ENCODE measurements at regions not wholly inside any gene's neighbourhood (a gene's known extent, or its start where the extent isn't known, plus 50 kb on each side); places are given as distances from the start of the nearest gene placed in this dataset.

GRCh38 chr2:215511454-215512346, 75.8 kb upstream of the FN1 start:
- POLR2A ChIA-PET, result no interaction called here
- Histone ChIP-seq H3K4me1 (ENCODE audit: control insufficient read depth, insufficient read depth, low read length) (no peaks in the 10 kb centered on the region), H3K9me3 (ENCODE audit: control insufficient read depth, insufficient read depth, low read depth, low read length) (no peaks in the 10 kb centered on the region), H3K36me3 (ENCODE audit: control insufficient read depth, insufficient read depth, low read length) (no peaks in the 10 kb centered on the region), H3K27ac (ENCODE audit: low read length) (no peak overlapping the region), H3K4me3 (ENCODE audit: low read depth in 2 of 2, low read length in 2 of 2) (no peak overlapping the region), H3K27me3 (ENCODE audit: control insufficient read depth, insufficient read depth, low read length) (no peaks in the 10 kb centered on the region; the same call in 1 of the 2 replicates)
- BruUV-seq (replicated peaks), result no TSS peak
- DNase-seq (ENCODE audit: low read depth, low spot score), result no peak
- in situ Hi-C loops (cut with HindIII; ENCODE audit: low pct_unique_long_range_greater_than_20kb, low sequenced_read_pairs), result no loop called here
- CTCF ChIA-PET, result no interaction called here
- ATAC-seq, result no peak
- no peak for TF ChIP-seq POLR2AphosphoS5 (IDR thresholded peaks at IDR 0.05; ENCODE audit: low read depth, low read length)
- TF ChIP-seq SIN3A (IDR thresholded peaks at IDR 0.05; ENCODE audit: borderline replicate concordance, insufficient read depth, low read depth, low read length), result no peak
- no peak for TF ChIP-seq CTCF (IDR thresholded peaks at IDR 0.05)
- no peak for TF ChIP-seq TCF7L2 (IDR thresholded peaks at IDR 0.05; ENCODE audit: low read depth, low read length)
- no peak for TF ChIP-seq REST (IDR thresholded peaks at IDR 0.05; ENCODE audit: insufficient read depth in 1 of 2, low read depth in 2 of 2, low read length in 1 of 2)
- intact Hi-C loops (cut with micrococcal nuclease; ENCODE audit: unreplicated experiment), result no loop called here

GRCh38 chr2:215507836-215508235, 72.0 kb upstream of the FN1 start:
- BruUV-seq (replicated peaks), result no TSS peak
- no peaks in the 10 kb centered on the region for H3K4me1 ChIP-seq (ENCODE audit: control insufficient read depth, insufficient read depth, low read length)
- in situ Hi-C loops (cut with HindIII; ENCODE audit: low pct_unique_long_range_greater_than_20kb, low sequenced_read_pairs), result no loop called here
- intact Hi-C loops (cut with micrococcal nuclease; ENCODE audit: unreplicated experiment), result no loop called here
- DNase-seq (ENCODE audit: low read depth, low spot score) (no peak), ATAC-seq (no peak)
- H3K4me3 ChIP-seq (ENCODE audit: low read depth in 2 of 2, low read length in 2 of 2), result no peak overlapping the region
- no peak overlapping the region for H3K27ac ChIP-seq (ENCODE audit: low read length)
- ChIA-PET CTCF (no interaction called here), POLR2A (no interaction called here)
- H3K36me3 ChIP-seq (ENCODE audit: control insufficient read depth, insufficient read depth, low read length), result no peaks in the 10 kb centered on the region
- H3K27me3 ChIP-seq (ENCODE audit: control insufficient read depth, insufficient read depth, low read length), result peaks cover 2% of the 10 kb centered on the region; the same call in 1 of the 2 replicates
- TF ChIP-seq SIN3A (IDR thresholded peaks at IDR 0.05; ENCODE audit: borderline replicate concordance, insufficient read depth, low read depth, low read length) (no peak), REST (IDR thresholded peaks at IDR 0.05; ENCODE audit: insufficient read depth in 1 of 2, low read depth in 2 of 2, low read length in 1 of 2) (no peak), CTCF (IDR thresholded peaks at IDR 0.05) (no peak), TCF7L2 (IDR thresholded peaks at IDR 0.05; ENCODE audit: low read depth, low read length) (no peak), POLR2AphosphoS5 (IDR thresholded peaks at IDR 0.05; ENCODE audit: low read depth, low read length) (no peak)
- H3K9me3 ChIP-seq (ENCODE audit: control insufficient read depth, insufficient read depth, low read depth, low read length), result no peaks in the 10 kb centered on the region
